H1 (cell line): ENCODE measurements at regions not wholly inside any gene's neighbourhood (a gene's known extent, or its start where the extent isn't known, plus 50 kb on each side); places are given as distances from the start of the nearest gene placed in this dataset.

ENCODE experiments used
- CTBP2 ChIP-seq: IDR thresholded peaks from 2 replicates; pipeline ENCODE4 v1.7.0; 2011; ENCODE audit warnings: borderline replicate concordance, mild to moderate bottlenecking, moderate library complexity, mixed read lengths, low read length; ENCODE audit not compliant: insufficient read depth, insufficient read length
- FOSL1 ChIP-seq: IDR thresholded peaks from 2 replicates; pipeline ENCODE4 v1.6.1; 2011; ENCODE audit warnings: mild to moderate bottlenecking, low read depth, low read length, moderate library complexity; ENCODE audit not compliant: insufficient read depth
- GTF2F1 ChIP-seq: IDR thresholded peaks from 2 replicates; pipeline ENCODE4 v1.6.1; 2012; ENCODE audit warnings: low read depth, low read length, improper control_type of control experiment, borderline replicate concordance
- KDM1A ChIP-seq: fragments of 200-600, 300-600 bp; sonication (generic); IDR thresholded peaks from 2 replicates; pipeline ENCODE4 v1.7.1; 2016; ENCODE audit warnings: mild to moderate bottlenecking, low read length, borderline replicate concordance
- NANOG ChIP-seq: IDR thresholded peaks from 2 replicates; pipeline ENCODE4 v1.6.1; 2011; ENCODE audit warnings: low read length, low read depth, mild to moderate bottlenecking, inconsistent platforms; ENCODE audit not compliant: insufficient read depth, poor library complexity, severe bottlenecking
- SP4 ChIP-seq: IDR thresholded peaks from 2 replicates; pipeline ENCODE4 v1.6.1; 2012; ENCODE audit warnings: low read length, inconsistent platforms
- TF ChIP-seq, protein P1 (sequence below): fragments of 300-600 bp; sonication (generic); IDR thresholded peaks from 2 replicates; pipeline ENCODE4 v1.7.1; 2012; ENCODE audit warnings: low read length, moderate library complexity, mild to moderate bottlenecking, inconsistent platforms; ENCODE audit not compliant: insufficient replicate concordance
- TF ChIP-seq, protein P2 (sequence below): IDR thresholded peaks from 2 replicates; pipeline ENCODE4 v1.6.1; 2012; ENCODE audit warnings: low read length, inconsistent platforms

DNA sequence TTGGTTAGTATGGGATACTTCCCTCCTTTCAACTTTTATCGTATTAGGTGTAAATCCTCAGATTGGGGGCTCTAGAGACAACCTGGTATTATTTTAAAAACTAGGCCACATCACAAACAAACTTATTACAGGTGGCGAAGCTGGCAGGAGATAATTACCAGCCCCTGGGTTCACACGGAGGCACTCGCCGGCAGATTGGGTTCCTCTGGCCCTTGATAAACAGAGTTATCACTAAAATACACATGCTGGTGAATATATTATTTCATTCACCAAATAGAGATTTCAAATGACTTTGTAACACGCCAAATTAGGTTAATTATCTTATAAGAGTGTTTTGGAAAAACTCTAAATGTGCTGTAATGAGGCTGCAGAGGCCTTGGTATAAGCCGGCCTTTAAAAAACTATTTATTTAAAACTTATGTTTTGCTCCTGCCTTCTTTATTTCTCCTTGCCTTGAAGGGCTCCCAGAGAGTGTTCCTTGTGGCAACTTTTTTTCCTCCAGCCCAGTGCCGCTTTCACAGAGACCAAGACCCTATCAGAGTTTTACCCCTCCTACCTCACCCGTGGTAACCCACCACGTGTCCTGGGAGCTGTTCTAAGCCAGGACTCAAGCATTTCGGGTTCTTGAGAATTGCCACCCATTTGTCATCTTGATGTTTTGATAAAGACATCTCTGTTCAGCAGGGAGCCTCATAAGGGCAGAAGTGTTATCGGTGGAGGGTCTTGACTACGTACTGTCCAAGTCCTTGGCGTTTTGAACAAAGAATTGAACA is 468.6 kb upstream of the CFAP20DC start (continued):
- TF ChIP-seq, protein P1, sequence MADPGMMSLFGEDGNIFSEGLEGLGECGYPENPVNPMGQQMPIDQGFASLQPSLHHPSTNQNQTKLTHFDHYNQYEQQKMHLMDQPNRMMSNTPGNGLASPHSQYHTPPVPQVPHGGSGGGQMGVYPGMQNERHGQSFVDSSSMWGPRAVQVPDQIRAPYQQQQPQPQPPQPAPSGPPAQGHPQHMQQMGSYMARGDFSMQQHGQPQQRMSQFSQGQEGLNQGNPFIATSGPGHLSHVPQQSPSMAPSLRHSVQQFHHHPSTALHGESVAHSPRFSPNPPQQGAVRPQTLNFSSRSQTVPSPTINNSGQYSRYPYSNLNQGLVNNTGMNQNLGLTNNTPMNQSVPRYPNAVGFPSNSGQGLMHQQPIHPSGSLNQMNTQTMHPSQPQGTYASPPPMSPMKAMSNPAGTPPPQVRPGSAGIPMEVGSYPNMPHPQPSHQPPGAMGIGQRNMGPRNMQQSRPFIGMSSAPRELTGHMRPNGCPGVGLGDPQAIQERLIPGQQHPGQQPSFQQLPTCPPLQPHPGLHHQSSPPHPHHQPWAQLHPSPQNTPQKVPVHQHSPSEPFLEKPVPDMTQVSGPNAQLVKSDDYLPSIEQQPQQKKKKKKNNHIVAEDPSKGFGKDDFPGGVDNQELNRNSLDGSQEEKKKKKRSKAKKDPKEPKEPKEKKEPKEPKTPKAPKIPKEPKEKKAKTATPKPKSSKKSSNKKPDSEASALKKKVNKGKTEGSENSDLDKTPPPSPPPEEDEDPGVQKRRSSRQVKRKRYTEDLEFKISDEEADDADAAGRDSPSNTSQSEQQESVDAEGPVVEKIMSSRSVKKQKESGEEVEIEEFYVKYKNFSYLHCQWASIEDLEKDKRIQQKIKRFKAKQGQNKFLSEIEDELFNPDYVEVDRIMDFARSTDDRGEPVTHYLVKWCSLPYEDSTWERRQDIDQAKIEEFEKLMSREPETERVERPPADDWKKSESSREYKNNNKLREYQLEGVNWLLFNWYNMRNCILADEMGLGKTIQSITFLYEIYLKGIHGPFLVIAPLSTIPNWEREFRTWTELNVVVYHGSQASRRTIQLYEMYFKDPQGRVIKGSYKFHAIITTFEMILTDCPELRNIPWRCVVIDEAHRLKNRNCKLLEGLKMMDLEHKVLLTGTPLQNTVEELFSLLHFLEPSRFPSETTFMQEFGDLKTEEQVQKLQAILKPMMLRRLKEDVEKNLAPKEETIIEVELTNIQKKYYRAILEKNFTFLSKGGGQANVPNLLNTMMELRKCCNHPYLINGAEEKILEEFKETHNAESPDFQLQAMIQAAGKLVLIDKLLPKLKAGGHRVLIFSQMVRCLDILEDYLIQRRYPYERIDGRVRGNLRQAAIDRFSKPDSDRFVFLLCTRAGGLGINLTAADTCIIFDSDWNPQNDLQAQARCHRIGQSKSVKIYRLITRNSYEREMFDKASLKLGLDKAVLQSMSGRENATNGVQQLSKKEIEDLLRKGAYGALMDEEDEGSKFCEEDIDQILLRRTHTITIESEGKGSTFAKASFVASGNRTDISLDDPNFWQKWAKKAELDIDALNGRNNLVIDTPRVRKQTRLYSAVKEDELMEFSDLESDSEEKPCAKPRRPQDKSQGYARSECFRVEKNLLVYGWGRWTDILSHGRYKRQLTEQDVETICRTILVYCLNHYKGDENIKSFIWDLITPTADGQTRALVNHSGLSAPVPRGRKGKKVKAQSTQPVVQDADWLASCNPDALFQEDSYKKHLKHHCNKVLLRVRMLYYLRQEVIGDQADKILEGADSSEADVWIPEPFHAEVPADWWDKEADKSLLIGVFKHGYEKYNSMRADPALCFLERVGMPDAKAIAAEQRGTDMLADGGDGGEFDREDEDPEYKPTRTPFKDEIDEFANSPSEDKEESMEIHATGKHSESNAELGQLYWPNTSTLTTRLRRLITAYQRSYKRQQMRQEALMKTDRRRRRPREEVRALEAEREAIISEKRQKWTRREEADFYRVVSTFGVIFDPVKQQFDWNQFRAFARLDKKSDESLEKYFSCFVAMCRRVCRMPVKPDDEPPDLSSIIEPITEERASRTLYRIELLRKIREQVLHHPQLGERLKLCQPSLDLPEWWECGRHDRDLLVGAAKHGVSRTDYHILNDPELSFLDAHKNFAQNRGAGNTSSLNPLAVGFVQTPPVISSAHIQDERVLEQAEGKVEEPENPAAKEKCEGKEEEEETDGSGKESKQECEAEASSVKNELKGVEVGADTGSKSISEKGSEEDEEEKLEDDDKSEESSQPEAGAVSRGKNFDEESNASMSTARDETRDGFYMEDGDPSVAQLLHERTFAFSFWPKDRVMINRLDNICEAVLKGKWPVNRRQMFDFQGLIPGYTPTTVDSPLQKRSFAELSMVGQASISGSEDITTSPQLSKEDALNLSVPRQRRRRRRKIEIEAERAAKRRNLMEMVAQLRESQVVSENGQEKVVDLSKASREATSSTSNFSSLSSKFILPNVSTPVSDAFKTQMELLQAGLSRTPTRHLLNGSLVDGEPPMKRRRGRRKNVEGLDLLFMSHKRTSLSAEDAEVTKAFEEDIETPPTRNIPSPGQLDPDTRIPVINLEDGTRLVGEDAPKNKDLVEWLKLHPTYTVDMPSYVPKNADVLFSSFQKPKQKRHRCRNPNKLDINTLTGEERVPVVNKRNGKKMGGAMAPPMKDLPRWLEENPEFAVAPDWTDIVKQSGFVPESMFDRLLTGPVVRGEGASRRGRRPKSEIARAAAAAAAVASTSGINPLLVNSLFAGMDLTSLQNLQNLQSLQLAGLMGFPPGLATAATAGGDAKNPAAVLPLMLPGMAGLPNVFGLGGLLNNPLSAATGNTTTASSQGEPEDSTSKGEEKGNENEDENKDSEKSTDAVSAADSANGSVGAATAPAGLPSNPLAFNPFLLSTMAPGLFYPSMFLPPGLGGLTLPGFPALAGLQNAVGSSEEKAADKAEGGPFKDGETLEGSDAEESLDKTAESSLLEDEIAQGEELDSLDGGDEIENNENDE, result no peak
- TF ChIP-seq GTF2F1 (no peak), FOSL1 (no peak), NANOG (no peak), SP4 (no peak), KDM1A (no peak), CTBP2 (no peak)
- TF ChIP-seq, protein P2, sequence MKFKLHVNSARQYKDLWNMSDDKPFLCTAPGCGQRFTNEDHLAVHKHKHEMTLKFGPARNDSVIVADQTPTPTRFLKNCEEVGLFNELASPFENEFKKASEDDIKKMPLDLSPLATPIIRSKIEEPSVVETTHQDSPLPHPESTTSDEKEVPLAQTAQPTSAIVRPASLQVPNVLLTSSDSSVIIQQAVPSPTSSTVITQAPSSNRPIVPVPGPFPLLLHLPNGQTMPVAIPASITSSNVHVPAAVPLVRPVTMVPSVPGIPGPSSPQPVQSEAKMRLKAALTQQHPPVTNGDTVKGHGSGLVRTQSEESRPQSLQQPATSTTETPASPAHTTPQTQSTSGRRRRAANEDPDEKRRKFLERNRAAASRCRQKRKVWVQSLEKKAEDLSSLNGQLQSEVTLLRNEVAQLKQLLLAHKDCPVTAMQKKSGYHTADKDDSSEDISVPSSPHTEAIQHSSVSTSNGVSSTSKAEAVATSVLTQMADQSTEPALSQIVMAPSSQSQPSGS, result no peak
